ENCODE measurements at regions not wholly inside any gene's neighbourhood (a gene's known extent, or its start where the extent isn't known, plus 50 kb on each side); places are given as distances from the start of the nearest gene placed in this dataset.
"Not testable (repeated sequence)": the region's sequence is repeated elsewhere in the genome, so short reads cannot be mapped to it uniquely, and the experiment has no call there.

- H3K36me3 ChIP-seq, H3K4me3 ChIP-seq, H3K27me3 ChIP-seq, DNase-seq, H3K9me3 ChIP-seq: not testable (repeated sequence)
Observed at GRCh38 chr2:89182221-89182620, 490.7 kb downstream of the RPIA start.

DNA sequence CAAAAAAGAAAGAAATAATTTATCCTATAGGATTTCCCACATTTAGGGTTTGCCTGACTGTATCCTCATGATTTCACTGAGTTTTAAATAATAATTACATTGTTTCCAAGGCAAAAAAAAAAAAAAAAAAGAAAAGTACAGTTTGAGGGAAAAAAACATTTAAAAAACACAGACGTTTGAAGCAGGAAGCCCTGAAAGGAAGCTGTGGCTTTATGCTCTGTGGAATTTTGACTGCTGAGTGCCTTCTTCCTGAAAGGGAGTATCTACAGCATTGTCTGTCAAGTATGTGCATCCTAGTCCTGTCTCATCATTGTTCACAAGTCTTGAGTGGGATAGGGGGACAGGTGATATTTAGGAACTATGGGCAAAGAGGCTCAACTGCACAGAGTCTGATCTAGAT lies 493.3 kb downstream of the RPIA start:
- not testable (repeated sequence) for H3K9me3 ChIP-seq, H3K4me3 ChIP-seq, H3K27me3 ChIP-seq, H3K36me3 ChIP-seq, DNase-seq

GRCh38 chr2:89195636-89196251 lies 504.3 kb downstream of the RPIA start:
- not testable (repeated sequence) for H3K27me3 ChIP-seq, H3K9me3 ChIP-seq, H3K4me3 ChIP-seq, H3K36me3 ChIP-seq, DNase-seq

DNA sequence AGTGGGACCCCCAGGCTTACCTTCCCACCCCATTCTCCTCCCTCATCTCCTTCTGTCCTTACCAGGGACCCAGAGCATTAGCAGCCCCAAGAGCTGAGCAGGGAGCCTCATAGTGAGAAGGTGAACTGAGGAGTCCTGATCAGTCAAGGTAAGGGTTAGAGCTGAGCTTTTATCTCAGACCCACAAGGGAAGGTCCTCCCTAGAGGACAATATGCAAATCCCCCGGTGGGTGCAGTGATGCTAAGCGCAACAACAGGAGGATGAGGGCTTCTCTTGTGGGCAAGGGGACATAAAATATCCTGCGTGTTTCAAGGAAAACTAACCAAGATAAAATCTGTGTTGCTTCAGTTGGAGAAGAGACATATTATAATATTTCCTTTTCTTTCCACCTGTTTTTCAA lies 505.2 kb downstream of the RPIA start:
- H3K36me3 ChIP-seq, H3K4me3 ChIP-seq, DNase-seq, H3K27me3 ChIP-seq, H3K9me3 ChIP-seq: not testable (repeated sequence)

DNA sequence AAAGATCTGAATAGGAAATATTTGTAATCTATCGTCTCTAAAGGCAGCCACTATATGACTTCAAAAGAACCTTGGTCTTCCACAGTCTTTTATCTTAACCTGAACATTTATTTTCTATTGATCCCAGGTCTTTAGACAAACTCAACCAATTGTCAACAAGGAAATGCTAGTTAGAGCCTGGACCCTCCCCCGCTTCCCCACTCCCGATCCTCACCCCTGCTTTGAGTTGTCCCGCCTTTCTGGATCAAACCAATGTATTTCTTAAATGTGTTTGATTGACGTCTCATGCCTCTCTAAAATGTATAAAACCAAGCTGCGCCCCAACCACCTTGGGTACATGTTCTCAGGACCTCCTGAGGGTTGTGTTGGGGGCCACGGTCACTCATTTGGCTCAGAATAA lies 506.6 kb downstream of the RPIA start:
- H3K9me3 ChIP-seq, H3K4me3 ChIP-seq, H3K36me3 ChIP-seq, H3K27me3 ChIP-seq, DNase-seq: not testable (repeated sequence)

DNA sequence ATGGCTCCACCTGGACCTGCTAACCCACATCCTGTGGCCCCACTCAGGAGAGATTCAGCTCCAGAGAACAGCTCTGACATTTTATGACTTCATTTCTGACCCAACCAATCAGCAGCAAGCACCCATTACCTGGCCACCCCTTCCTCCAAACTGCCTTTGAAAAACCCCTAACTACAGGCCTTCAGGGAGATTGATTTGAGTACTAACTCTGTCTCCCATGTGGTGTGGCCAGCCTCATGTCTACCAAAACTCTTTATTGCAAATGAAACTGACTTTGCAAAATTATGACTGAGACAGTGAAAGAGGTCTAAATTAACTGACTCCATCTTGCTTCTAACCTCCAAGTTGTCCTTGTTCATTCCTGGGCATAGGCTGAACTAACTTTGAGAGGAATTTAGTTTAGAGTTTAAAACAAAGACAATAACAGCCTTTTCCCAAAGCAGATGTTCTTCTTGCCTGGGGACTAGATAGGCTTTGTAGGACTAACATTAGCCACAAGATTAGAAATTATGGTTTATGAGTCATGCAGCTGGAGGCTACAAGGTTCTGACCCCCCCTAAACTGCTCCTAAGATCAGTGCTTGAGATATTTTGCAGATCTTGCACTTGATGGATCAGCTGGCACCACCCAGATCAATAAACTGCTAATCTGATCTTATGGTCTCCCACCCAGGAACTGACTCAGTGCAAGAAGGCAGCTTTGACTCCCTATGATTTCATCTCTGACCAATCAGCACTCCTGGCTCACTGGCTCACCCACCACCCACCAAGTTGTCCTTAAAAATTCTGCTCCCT lies 508.2 kb downstream of the RPIA start:
- not testable (repeated sequence) for H3K4me3 ChIP-seq, H3K36me3 ChIP-seq, DNase-seq, H3K27me3 ChIP-seq, H3K9me3 ChIP-seq

DNA sequence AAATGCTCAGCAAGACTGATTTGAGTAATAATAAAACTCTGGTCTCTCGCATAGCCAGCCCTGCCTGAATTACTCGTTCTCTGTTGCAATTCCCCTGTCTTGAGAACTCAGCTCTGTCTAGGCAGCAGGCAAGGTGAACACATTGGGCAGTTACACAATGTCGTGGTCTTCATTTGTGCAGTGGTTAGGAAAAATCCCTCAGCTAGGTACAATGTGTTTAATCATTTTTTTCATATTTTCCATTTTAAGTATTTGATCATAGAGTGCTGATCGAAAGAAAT lies 508.7 kb downstream of the RPIA start:
- H3K9me3 ChIP-seq, DNase-seq, H3K36me3 ChIP-seq, H3K27me3 ChIP-seq, H3K4me3 ChIP-seq: not testable (repeated sequence)

- H3K36me3 ChIP-seq, H3K27me3 ChIP-seq, H3K4me3 ChIP-seq, H3K9me3 ChIP-seq: not testable (repeated sequence)
- DNase-seq: peak; percentile 16
Observed at GRCh38 chr2:89202518-89202917, 511.0 kb downstream of the RPIA start.

GRCh38 chr2:89205153-89205552 lies 513.7 kb downstream of the RPIA start:
- H3K36me3 ChIP-seq, H3K4me3 ChIP-seq, H3K9me3 ChIP-seq, H3K27me3 ChIP-seq: not testable (repeated sequence)
- peak; percentile 22 for DNase-seq

DNA sequence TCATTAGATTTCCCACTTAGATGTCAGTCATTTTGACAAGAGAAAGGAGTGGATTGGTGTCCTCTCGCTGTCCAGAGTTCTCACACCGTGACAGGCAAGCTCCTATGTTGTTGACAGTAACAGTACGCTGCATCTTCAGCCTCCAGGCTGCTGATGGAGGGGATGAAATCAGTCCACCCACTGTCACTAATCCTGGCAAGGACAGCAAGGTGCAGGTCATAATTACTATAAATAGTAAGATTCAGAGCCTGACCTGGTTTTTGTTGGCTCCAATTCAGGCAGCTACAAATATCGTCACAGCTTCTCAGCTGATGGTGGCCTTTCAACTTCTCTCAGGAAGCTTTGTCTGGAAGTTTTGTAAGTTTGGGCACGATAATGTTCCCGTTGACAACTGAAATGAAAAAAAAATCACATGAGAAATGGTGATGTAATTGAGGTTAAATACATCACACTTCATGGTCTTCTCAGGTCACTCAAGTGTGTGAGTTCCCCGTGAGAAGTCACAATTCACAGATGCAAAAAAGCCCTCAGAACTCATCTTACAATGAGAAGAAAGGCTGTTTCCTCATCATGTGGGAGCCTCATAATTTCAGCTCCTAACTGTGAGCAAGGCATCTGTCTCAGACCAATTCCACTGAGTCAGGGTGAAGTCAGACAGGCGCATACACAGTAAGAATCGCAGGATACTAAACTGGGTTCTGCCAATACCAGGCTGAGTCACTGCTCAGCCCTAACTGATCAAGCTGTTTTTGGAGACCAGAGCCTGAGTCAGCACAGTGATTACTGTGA lies 516.9 kb downstream of the RPIA start:
- DNase-seq: peak; percentile 92
- H3K9me3 ChIP-seq, H3K4me3 ChIP-seq, H3K36me3 ChIP-seq, H3K27me3 ChIP-seq: not testable (repeated sequence)

DNA sequence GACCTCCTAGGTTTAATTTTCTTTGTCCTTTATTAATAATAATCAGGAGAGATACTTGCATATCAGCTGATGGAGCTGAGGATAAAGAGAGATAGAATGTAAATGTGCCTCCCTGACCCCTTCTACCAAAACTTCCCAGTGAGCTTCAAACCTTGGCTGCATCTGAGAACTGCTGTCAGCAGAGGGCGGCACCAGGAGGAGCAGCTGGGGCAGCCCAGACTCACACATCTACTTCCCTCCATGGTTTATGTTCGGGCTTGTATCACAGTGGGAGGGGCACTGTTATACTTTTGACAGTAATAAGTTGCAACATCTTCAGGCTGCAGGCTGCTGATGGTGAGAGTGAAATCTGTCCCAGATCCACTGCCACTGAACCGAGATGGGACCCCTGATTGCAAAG lies 521.7 kb downstream of the RPIA start:
- peak; percentile 22 for DNase-seq
- not testable (repeated sequence) for H3K4me3 ChIP-seq, H3K27me3 ChIP-seq, H3K36me3 ChIP-seq, H3K9me3 ChIP-seq

GRCh38 chr2:89213811-89214210 lies 522.3 kb downstream of the RPIA start:
- H3K27me3 ChIP-seq, DNase-seq, H3K36me3 ChIP-seq, H3K9me3 ChIP-seq, H3K4me3 ChIP-seq: not testable (repeated sequence)

DNA sequence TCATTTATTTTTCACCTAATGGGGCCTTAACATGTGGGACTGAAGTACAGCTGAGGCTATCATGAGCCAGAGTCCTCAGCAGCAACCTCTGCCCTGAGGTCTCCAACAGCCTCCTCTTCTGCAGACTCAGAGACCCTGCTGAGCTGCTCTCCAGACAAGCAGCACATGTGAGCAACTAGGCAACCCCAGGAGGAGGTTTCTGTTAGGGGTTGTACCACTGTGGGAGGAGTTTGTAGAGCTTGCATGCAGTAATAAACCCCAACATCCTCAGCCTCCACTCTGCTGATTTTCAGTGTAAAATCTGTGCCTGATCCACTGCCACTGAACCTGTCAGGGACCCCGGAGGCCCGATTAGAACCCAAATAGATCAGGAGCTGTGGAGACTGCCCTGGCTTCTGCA lies 530.0 kb downstream of the RPIA start:
- H3K27me3 ChIP-seq, H3K9me3 ChIP-seq, H3K36me3 ChIP-seq, DNase-seq, H3K4me3 ChIP-seq: not testable (repeated sequence)

- DNase-seq, H3K36me3 ChIP-seq, H3K27me3 ChIP-seq, H3K4me3 ChIP-seq, H3K9me3 ChIP-seq: not testable (repeated sequence)
Observed at GRCh38 chr2:89222063-89222732, 530.7 kb downstream of the RPIA start.

DNA sequence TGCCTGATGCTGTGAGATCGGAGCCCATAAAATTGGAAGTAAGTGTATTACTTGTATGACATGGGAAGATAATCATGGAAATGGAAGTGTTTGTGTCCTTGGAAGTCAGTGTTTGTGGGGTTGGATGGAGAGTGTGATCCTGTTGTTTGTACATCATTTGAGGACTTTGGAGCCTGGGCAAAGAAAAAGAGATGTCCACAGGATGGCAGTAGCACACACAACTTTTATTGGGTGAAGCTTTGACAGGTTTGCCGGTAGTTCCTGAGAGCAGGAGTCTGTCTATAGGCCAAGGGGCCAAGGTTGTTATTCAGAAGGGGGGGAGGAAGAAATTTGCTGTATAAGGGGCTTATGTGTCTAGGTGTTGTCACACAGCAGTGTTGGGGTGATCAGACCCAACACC lies 533.3 kb downstream of the RPIA start:
- H3K9me3 ChIP-seq, H3K4me3 ChIP-seq: not testable (repeated sequence)

GRCh38 chr2:89229979-89230378 lies 538.5 kb downstream of the RPIA start:
- not testable (repeated sequence) for DNase-seq, H3K36me3 ChIP-seq, H3K27me3 ChIP-seq, H3K9me3 ChIP-seq, H3K4me3 ChIP-seq

More for the DNA sequence above, 533.3 kb downstream of the RPIA start:
- not testable (repeated sequence) for DNase-seq, H3K27me3 ChIP-seq, H3K36me3 ChIP-seq

GRCh38 chr2:89231241-89231640 lies 539.8 kb downstream of the RPIA start:
- not testable (repeated sequence) for H3K27me3 ChIP-seq, DNase-seq, H3K9me3 ChIP-seq, H3K36me3 ChIP-seq, H3K4me3 ChIP-seq

Data from MG63 (cell line).